ENCODE measurements at regions not wholly inside any gene's neighbourhood (a gene's known extent, or its start where the extent isn't known, plus 50 kb on each side); places are given as distances from the start of the nearest gene placed in this dataset.

- DNase-seq, result no peak
- no peaks in the 10 kb centered on the region for H3K9me3 Mint-ChIP-seq
- no peak overlapping the region for H3K4me3 Mint-ChIP-seq
- no peaks in the 10 kb centered on the region for H3K36me3 Mint-ChIP-seq (ENCODE audit: low read depth)
- TF ChIP-seq CTCF (IDR thresholded peaks at IDR 0.05), result no peak
- H3K4me1 Mint-ChIP-seq, result peaks cover 9% of the 10 kb centered on the region
- no peaks in the 10 kb centered on the region for H3K27me3 Mint-ChIP-seq (ENCODE audit: low read depth, poor library complexity)
- no peak overlapping the region for H3K27ac Mint-ChIP-seq
These were observed 156.4 kb upstream of the CBLB start for GRCh38 chr3:106025151-106025722.

- Mint-ChIP-seq H3K36me3 (ENCODE audit: low read depth) (no peaks in the 10 kb centered on the region), H3K27ac (no peak overlapping the region), H3K27me3 (ENCODE audit: low read depth, poor library complexity) (no peaks in the 10 kb centered on the region), H3K4me1 (peaks cover 19% of the 10 kb centered on the region), H3K4me3 (no peak overlapping the region), H3K9me3 (no peaks in the 10 kb centered on the region)
- no peak for DNase-seq
- TF ChIP-seq CTCF (IDR thresholded peaks at IDR 0.05), result no peak
These were observed 161.3 kb upstream of the CBLB start for GRCh38 chr3:106029954-106030626.

GRCh38 chr3:106030627-106030963 lies 161.8 kb upstream of the CBLB start:
- Mint-ChIP-seq H3K27ac (no peak overlapping the region), H3K4me3 (no peak overlapping the region)

GRCh38 chr3:106032479-106032878 lies 163.7 kb upstream of the CBLB start:
- H3K36me3 Mint-ChIP-seq (ENCODE audit: low read depth), result no peaks in the 10 kb centered on the region
- H3K4me3 Mint-ChIP-seq, result no peak overlapping the region
- TF ChIP-seq CTCF (IDR thresholded peaks at IDR 0.05), result no peak
- peaks cover 14% of the 10 kb centered on the region for H3K4me1 Mint-ChIP-seq
- H3K9me3 Mint-ChIP-seq, result no peaks in the 10 kb centered on the region
- H3K27ac Mint-ChIP-seq, result peak overlapping the region; percentile 2
- no peaks in the 10 kb centered on the region for H3K27me3 Mint-ChIP-seq (ENCODE audit: low read depth, poor library complexity)
- DNase-seq, result no peak

More at GRCh38 chr3:106030627-106030963, 161.8 kb upstream of the CBLB start:
- DNase-seq, result no peak
- Mint-ChIP-seq H3K27me3 (ENCODE audit: low read depth, poor library complexity) (no peaks in the 10 kb centered on the region), H3K4me1 (peaks cover 14% of the 10 kb centered on the region), H3K36me3 (ENCODE audit: low read depth) (no peaks in the 10 kb centered on the region), H3K9me3 (no peaks in the 10 kb centered on the region)
- no peak for TF ChIP-seq CTCF (IDR thresholded peaks at IDR 0.05)

GRCh38 chr3:106033654-106034053 lies 164.8 kb upstream of the CBLB start:
- peaks cover 2% of the 10 kb centered on the region for H3K9me3 Mint-ChIP-seq
- no peaks in the 10 kb centered on the region for H3K36me3 Mint-ChIP-seq (ENCODE audit: low read depth)
- TF ChIP-seq CTCF (IDR thresholded peaks at IDR 0.05), result no peak
- no peak for DNase-seq
- H3K27ac Mint-ChIP-seq, result no peak overlapping the region
- no peaks in the 10 kb centered on the region for H3K27me3 Mint-ChIP-seq (ENCODE audit: low read depth, poor library complexity)
- peaks cover 14% of the 10 kb centered on the region for H3K4me1 Mint-ChIP-seq
- no peak overlapping the region for H3K4me3 Mint-ChIP-seq

GRCh38 chr3:106034313-106034712 lies 165.5 kb upstream of the CBLB start:
- Mint-ChIP-seq H3K27me3 (ENCODE audit: low read depth, poor library complexity) (no peaks in the 10 kb centered on the region), H3K4me1 (peaks cover 14% of the 10 kb centered on the region), H3K36me3 (ENCODE audit: low read depth) (no peaks in the 10 kb centered on the region), H3K9me3 (peaks cover 9% of the 10 kb centered on the region), H3K4me3 (no peak overlapping the region), H3K27ac (no peak overlapping the region)
- TF ChIP-seq CTCF (IDR thresholded peaks at IDR 0.05), result no peak
- DNase-seq, result no peak
